Stomach (tissue), 4 donors: ENCODE measurements at regions not wholly inside any gene's neighbourhood (a gene's known extent, or its start where the extent isn't known, plus 50 kb on each side); places are given as distances from the start of the nearest gene placed in this dataset.

Experiments
- CTCF ChIP-seq, 7 experiments: fragments of 450-650 bp in 4 of 7; fragments of 200-600 bp in 3 of 7; sonication (generic) in 3 of 7; IDR thresholded peaks; one replicate each; pipeline ENCODE4 v1.5.1; 2016 to 2019; ENCODE audit warnings: antibody characterized with exemption in 7 of 7, control low read depth in 2 of 7, mild to moderate bottlenecking in 1 of 7
- EP300 ChIP-seq: sonication (generic); formaldehyde crosslinking; IDR thresholded peaks from one replicate; pipeline ENCODE4 v1.6.1; 2017; ENCODE audit warnings: antibody characterized with exemption
- POLR2A ChIP-seq, 4 donors: fragments of 450-650 bp; IDR thresholded peaks; one replicate each; pipeline ENCODE4 v1.6.1; 2016; ENCODE audit warnings: antibody characterized with exemption in 4 of 4, control low read depth in 2 of 4, mild to moderate bottlenecking in 1 of 4, moderate library complexity in 1 of 4
- POLR2AphosphoS5 ChIP-seq, 3 donors: sonication (generic); formaldehyde crosslinking; IDR thresholded peaks; one replicate each; pipeline ENCODE4 v1.6.1; 2016; ENCODE audit warnings: antibody characterized with exemption in 3 of 3

GRCh38 chr5:68839019-68839552, 254.7 kb upstream of the SLC30A5 start:
- TF ChIP-seq CTCF (IDR thresholded peaks at IDR 0.05) (no peak), POLR2A (IDR thresholded peaks at IDR 0.05) (no peak), EP300 (no peak), POLR2AphosphoS5 (IDR thresholded peaks at IDR 0.05) (no peak)
